ENCODE measurements at regions not wholly inside any gene's neighbourhood (a gene's known extent, or its start where the extent isn't known, plus 50 kb on each side); places are given as distances from the start of the nearest gene placed in this dataset.
"Not testable (repeated sequence)": the region's sequence is repeated elsewhere in the genome, so short reads cannot be mapped to it uniquely, and the experiment has no call there.

DNA sequence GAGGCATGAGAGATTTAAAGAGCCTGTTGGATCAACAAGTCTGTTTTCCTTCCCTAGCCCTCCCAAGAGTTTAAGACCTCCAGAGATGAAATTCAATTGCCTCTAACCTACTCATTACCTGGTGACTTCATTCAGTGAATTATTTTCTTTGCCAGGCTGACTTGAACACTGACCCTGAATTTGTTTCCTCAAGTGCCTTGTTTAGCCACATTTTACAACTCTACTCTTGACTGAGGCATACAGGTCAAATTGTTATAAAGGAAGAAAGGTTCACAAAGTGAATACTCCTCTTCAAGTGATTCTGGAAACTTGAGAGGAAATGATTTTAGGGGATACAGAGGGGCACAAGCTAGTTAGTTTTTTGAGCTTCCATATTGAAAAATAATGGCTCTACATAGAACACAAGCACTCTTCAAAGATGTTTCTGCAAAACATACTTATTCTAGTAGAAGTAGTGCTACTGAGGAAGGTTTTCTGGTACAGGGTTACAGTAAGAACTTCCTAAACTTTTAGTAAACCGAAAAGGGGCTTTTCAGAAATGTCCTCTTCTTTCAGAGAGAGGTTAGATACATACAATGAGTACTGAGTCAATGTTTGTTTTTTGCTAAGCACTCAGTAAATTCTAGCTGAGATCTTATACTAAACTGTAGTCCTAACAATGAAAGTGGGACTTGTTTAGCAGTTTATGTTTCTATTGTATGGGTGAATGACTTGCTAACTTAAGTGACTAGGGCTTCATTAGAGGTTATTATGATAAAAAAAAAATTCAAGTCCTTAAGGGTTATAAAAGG is 137.4 kb upstream of the SATB1 start:
- no peak for DNase-seq (ENCODE audit: low read depth in 4 of 4, low spot score in 3 of 4)

DNA sequence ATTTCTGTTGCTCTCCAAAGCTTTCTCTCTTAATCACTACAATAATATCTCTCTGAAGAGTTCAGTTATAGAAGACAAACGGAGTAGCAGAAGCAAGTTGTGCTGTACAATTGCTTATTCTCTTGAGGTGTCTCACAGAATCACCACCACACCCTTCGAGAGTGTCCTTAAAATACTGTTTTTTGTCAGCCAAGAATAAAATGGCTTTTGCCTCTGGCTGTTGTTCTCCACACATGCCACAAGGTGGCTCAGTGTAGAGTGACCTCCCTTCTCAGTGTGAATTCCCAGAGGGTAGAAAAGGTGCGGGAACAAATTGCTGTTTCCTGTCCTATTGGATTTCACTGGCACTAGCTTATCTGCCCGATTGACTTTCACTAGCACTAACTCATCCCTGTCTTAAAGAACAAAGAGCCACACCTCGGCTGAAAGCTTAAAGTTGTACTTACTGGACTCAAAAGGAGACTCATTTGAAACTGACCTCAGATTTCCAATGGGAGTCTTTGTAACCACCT is 134.2 kb upstream of the SATB1 start:
- DNase-seq (ENCODE audit: low read depth in 4 of 4, low spot score in 3 of 4) = peak; percentile 8 to 25 (median 18)

DNA sequence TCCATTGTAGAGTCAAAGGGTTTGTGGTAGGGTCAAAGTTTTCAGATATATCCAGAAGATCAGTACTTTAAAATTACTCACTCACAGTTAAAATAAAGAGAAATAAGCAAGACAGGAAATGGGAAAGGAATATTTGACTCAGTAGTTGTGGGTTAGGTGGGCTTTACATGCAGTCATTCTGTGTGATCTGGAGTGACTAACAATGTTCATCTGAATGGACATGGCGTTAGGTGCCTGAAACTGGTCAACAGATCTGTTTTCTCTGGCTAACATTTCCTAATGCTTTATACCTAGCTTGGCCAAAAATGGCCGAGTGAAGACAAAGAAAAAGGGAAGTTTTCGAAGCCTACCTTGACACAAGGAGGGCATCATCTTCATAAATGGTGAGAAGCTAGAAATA is 133.4 kb upstream of the SATB1 start:
- no peak for DNase-seq (ENCODE audit: low read depth in 4 of 4, low spot score in 3 of 4)

DNA sequence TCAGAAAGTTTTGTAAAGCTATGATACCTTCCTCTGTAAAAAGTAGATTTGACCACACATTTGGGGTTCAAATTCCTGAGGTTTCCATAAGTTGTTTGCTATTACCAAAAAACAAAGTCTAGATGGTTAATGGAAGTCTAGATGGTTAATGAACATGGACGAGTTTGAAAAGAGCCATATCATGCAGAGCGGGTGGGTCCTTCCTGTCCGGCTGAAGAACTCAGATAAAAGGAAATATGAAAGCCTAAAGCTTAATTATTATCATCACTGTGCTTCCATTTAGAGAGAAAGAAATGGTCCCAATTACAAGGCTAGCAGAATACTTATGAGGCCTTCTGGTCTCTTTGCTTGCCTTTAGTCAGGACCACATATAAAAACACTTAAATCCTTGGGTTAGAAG is 132.1 kb upstream of the SATB1 start:
- no peak for DNase-seq (ENCODE audit: low read depth in 4 of 4, low spot score in 3 of 4)

DNA sequence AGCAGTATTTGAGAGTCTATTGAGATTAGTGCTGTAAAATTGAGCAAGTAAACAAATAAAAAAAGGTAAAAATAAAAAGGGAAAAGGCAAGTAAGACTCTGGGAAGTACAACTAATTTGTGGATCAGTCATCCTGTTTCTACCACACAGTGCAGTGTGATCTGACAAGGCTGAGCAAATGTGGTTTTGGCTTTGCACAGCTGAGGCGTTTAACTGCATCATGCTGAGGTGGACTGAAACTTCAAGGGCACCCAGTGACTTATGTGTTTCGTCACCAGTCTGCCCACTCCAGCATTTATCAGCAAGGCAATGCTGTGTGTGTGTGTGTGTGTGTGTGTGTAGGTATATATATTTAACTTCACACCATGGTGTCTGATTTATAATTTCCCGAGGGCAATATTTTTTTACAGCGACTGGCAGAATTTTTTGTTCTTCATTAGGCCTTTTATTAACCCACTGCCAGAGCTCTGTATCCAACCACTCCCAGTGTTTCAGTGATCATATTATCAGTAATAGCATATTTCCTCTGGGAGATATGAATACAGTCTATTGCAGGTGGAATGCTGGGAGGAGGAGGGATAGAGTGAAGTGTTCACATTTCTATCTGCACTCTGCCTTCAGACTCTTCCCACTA is 131.5 kb upstream of the SATB1 start:
- DNase-seq (ENCODE audit: low read depth in 4 of 4, low spot score in 3 of 4) = no peak

DNA sequence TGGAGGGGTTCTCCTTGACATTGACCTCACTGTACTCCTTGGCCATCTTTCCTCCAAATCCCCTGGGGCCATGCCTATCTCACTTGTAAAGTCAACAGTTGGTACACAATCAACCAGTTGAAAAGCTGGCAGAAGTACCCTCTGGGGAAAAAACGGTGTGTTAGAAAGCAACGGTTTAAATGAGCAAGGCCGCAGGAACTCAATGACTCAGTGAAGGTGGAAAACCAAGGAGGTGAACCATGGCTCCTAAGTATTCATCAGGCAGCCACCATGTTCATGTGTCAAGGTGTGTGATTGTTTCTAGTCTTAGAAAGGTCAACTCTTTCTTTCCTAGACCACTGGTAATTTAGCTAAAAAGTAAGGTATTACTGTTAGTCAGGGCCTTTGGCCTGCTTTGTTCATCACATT is 130.9 kb upstream of the SATB1 start:
- DNase-seq (ENCODE audit: low read depth in 4 of 4, low spot score in 3 of 4) = no peak

DNA sequence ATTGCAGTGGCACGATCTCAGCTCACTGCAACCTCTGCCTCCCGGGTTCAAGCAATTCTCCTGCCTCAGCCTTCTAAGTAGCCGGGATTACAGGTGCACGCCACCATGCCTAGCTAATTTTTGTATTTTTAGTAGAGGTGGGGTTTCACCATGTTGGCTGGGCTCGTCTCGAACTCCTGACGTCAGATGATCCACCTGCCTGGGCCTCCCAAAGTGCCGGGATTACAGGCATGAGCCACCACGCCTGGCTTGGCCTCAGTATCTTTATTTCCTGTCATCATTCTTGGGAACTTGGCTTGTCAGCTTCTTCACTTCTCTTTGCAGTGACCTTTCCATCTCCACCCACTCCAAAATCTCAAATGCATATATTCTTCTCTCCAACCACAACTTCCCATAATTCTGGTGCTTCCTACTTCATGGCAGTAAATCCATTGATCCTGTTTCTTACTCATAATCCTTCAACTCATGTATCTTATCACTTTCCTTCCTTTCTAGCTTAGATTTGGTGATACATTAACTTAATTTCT is 127.5 kb upstream of the SATB1 start:
- not testable (repeated sequence) for DNase-seq (ENCODE audit: low read depth in 4 of 4, low spot score in 3 of 4)

DNA sequence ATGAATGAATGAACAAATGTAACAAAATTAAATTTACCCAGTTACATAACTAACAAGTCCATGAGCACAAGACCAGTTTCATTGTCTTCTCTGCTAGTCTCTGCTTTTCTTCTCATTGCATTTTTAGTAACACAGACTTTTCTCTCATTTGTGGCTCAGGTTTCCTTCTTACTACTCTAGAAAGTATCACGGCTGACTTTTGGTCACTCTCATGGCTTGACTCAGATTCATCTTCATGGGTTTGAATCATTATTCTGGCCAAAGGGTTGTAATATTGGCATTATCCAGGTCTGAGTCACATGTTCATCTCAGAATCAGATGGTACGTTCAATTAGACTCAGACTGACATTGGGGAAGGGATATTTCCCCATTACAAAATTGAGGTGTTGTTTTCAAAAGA is 121.5 kb upstream of the SATB1 start:
- DNase-seq (ENCODE audit: low read depth in 4 of 4, low spot score in 3 of 4) = no peak

DNA sequence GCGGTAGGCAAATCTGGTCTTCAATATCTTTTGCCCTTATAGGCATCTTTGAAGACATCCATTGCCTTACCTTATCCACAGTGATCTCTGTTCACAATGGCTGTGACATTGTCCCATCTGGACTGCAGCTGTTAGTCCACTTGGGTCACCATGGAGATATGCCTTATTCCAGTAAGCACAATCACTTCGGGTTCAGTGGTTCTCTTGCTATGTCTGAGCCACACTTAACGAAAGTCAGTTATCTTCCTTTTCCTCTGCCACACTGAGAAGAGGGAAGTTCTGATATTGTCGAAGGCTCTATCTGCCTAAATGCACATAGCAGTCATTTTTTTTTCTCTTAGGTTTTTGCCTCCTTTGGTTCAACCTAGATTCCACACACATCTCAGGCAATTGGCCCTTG is 119.0 kb upstream of the SATB1 start:
- DNase-seq (ENCODE audit: low read depth in 4 of 4, low spot score in 3 of 4) = no peak

DNA sequence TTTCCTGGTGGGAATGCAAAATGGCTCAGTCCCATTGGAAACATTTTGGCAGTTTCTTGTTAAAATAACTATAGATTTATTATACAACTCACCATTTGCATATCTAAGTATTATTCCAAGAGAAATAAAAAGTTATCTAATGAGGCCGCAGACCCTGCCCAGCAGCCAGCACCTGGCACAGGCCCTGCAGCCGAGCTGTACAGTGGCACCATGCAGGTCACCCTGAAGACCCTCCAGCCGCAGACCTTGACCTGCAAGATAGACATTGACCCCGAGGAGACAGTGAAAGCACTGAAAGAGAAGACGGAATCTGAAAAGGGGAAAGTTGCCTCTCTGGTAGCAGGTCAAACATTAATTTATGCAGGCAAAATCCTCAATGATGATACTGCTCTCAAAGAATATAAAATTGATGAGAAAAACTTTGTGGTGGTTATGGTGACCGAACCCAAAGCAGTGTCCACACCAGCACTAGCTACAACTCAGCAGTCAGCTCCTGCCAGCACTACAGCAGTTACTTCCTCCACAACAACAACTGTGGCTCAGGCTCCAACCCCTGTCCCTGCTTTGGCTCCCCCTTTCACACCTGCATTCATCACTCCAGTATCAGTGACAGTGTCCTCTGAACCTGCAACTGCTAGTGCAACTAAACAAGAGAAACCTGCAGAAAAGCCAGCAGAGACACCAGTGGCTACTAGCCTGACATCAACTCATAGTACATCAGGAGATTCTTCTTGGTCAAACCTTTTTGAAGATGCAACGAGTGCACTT is 113.5 kb upstream of the SATB1 start:
- no peak for DNase-seq (ENCODE audit: low read depth in 4 of 4, low spot score in 3 of 4)

DNA sequence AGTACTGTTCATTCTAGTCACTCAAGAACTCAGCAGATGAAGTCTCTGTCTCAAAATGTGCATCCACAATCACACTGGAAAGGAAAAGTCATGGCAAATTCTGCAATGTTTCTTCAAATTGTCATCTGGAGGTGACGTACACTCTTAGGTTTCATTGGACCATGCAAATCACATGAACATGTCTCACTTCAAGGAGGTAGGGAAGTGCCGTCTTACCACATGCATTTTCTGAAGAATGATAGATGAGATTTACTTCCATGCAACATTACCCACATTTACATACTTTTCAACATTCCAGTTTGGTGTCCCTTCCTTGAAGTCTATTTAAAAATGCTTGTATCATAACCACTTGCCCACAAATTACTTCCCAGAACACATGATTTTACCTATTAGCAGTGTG is 107.9 kb upstream of the SATB1 start:
- no peak for DNase-seq (ENCODE audit: low read depth in 4 of 4, low spot score in 3 of 4)

DNA sequence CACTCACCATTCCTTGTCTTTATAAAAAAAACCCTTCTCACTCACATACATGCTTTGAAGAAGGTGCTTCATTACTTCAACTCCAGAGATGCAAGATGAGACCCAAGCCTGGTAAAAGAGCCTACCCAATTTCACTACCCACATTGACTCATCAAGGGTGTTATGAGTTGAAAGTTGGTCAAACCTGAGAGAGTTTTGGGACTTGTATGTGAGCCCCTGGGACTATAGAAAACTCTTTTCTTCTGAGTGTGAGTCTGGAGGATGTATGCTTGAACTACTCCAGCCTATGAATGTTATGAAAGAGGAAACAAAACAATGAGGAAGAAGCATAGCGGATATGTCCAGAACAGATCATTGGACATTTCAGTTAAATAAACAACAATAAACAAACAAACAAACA is 106.5 kb upstream of the SATB1 start:
- DNase-seq (ENCODE audit: low read depth in 4 of 4, low spot score in 3 of 4) = no peak

DNA sequence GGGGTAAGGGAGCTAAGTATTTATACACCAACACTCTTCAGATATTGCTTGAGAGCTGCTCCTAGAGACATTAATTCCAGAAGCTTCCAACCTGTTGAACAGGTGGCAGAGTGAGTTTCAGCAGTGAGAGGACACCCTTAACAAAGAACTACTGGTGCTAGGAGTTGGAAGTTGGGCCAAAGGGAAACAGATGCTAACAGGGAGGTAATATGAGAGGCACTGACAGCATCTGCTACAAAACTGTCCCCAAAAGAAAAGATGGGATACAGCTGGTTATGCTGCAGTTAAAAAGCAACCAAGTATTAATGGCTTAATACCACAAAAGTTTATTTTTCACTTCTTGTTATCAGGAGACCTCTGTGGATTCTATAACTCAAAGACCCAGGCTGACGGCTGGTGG is 104.5 kb upstream of the SATB1 start:
- peak in 2 of 4 donors; percentile 12 to 16 for DNase-seq (ENCODE audit: low read depth in 4 of 4, low spot score in 3 of 4)

DNA sequence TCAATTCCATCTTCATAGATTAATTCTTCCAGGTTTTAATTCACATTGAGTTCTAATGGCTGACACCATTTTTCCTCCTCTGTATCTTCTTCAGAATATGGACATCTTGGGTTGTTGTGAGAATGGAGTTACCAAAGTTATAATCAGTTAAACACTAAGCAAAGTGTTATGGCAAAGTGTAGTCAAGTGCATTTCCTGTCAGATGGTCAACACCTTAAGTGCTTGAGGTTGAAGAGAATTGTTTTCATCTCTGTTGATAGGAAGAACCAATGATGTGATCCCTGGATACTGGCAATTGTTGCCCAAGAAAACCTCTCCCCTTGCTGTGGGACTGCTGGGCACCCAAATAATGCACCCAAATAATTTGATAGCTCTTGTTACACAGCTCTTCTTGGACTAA is 102.6 kb upstream of the SATB1 start:
- DNase-seq (ENCODE audit: low read depth in 4 of 4, low spot score in 3 of 4) = no peak

DNA sequence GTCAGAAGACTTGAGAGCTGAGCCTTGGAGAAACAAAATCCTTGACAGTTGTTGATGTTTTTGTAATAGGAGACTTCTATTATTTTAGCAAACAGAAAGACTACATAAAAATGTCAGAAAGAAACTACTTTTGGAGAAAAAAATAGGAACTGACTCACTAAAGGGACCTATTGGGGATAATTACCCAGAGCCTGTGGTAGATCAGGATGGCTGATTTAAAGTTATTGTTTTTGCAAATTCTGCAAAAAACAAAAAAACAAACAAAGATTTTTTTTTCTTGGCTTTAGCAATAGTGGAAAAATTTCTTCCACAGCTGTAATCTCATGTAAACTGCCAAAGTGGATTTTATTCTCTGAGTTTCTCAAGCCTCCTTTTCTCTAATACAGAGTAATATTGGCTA is 101.5 kb upstream of the SATB1 start:
- DNase-seq (ENCODE audit: low read depth in 4 of 4, low spot score in 3 of 4) = no peak

DNA sequence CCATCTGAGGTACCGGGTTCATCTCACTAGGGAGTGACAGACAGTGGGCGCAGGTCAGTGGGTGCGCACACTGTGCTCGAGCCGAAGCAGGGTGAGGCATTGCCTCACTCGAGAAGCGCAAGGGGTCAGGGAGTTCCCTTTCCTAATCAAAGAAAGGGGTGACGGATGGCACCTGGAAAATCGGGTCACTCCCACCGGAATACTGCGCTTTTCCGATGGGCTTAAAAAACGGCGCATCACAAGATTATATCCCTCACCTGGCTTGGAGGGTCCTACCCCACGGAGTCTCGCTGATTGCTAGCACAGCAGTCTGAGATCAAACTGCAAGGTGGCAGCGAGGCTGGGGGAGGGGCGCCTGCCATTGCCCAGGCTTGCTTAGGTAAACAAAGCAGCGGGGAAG is 91.0 kb upstream of the SATB1 start:
- DNase-seq (ENCODE audit: low read depth in 4 of 4, low spot score in 3 of 4) = not testable (repeated sequence)

DNA sequence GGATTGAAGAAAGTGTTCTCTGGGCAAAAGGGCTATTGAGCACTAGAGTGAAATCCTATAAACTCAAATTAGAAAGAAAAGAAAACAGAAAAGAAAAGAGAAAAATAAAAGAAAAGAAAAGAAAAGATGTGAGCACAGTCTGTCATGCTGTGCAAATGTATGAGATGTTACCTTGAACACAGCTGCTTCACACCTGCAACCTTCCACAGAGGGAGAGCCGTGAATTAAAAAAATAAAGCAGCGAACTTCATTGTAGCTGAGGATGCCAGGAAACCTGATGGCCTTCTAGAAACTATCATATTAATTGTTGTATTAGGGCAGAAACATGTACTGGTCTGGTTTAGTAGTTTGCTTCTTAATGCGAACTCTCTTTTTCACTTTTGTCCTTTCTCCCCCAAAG is 88.0 kb upstream of the SATB1 start:
- DNase-seq (ENCODE audit: low read depth in 4 of 4, low spot score in 3 of 4) = no peak

DNA sequence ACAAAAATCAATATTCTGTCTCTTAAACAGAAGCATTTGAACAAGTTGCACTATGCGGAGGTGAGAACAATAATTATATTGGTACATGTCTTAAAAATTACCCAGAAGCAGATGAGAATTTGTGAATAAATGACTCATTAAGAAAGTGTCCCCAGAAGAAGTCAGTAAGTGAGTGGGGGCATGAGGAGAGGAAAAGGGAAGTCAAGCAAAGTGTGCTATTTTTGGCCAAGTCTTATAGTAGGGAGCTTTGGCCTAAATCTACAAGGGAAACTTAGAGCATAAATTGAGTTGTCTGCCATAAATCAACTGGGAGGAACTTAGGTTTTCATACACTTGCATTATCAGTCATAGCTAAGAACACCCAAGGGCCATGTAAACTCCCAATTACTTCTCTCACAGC is 86.9 kb upstream of the SATB1 start:
- DNase-seq (ENCODE audit: low read depth in 4 of 4, low spot score in 3 of 4) = no peak

DNA sequence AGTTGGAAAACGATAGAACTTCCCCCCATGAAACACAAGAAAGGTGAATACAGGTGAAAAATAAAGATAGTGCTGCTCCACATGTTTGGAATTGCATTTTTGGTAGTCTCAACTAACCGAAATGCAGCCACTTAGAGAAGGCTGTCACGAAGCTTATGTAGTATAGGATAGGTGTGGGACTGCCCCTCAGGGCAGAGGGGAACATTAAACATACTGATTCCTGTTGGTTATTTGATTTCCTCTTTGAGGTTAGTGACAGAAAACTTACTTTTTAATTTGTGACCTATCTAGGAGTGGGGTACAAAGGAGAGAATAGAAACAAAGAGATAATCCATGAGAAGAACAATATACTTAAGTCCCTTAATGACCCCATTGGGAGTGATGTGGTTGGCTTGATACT is 85.8 kb upstream of the SATB1 start:
- DNase-seq (ENCODE audit: low read depth in 4 of 4, low spot score in 3 of 4) = no peak

DNA sequence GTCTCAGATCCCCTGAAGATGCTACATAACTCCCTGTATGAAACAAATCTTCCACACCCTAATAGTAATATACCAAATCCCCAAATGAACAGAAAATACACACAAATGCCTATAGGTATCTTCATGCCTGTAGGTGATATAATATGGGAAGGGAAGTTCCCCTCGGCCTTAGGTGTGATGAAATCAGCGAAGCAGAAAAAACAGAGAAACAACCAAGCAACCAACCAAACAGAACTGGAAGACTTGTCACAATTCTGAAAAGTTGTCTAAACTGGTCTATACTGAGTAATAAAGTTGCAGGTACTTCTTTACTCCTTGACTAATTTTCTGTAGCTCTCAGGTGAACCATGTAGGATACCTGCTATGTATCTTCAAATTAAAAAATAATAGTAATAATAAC is 82.2 kb upstream of the SATB1 start:
- no peak for DNase-seq (ENCODE audit: low read depth in 4 of 4, low spot score in 3 of 4)

DNA sequence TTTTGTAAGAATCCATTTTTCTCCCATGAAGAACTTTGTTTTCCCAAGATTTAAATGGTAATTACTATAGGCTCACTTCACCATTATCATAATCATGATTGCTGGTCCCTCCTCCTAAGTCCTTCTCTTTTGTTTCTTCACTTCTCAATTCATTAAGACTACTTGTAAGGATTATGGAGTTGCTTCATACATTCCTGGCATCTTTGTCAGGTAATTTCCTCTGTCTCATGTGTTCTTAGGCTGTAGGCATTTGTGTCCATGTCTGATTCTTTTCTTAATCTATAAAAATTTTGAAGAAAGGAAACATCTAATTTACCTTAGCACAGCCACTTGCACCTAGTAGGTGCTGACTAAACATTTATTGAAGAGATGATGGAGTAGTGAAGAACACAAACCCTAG is 79.9 kb upstream of the SATB1 start:
- DNase-seq (ENCODE audit: low read depth in 4 of 4, low spot score in 3 of 4) = no peak
